ENCODE measurements at regions not wholly inside any gene's neighbourhood (a gene's known extent, or its start where the extent isn't known, plus 50 kb on each side); places are given as distances from the start of the nearest gene placed in this dataset.

DNA sequence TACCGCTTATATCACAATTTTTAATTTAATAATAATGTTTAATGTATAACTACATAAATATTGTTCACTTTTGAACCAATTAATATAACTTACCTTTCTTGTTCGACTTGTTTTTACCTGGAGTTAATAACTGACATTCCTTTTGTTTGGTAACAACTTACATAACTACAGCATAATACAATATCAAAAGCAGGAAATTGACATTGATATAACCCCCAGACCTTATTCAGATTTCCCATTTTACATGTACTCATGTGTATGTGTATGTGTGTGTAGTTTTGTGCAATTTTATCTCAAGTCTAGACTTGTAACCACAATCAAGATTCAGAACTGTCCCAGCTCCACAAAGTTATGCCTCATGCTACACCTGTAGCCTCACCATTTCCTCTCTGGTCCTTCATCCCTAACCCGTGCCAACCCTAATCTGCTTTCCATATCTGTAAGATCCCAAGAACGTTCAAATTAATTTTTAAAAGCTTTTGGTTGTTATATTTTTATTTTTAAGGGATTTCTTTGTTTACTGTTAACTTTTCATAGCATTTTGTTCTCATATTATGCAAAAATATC is 190.6 kb downstream of the MANEA start:
- Histone ChIP-seq H3K9me3 (no peaks in the 10 kb centered on the region), H3K4me1 (ENCODE audit: control insufficient read depth in 1 of 2, low read depth in 2 of 2) (no peaks in the 10 kb centered on the region), H3K27ac (no peak overlapping the region), H3K4me3 (no peak overlapping the region), H3K36me3 (no peaks in the 10 kb centered on the region), H3K27me3 (replicated peaks; ENCODE audit: insufficient read depth) (no peaks in the 10 kb centered on the region)
- TF ChIP-seq CTCF (IDR thresholded peaks at IDR 0.05), result no peak
- ATAC-seq (ENCODE audit: insufficient number of reproducible peaks, low FRiP score, low read depth) (no peak), DNase-seq (ENCODE audit: low spot score) (no peak)

DNA sequence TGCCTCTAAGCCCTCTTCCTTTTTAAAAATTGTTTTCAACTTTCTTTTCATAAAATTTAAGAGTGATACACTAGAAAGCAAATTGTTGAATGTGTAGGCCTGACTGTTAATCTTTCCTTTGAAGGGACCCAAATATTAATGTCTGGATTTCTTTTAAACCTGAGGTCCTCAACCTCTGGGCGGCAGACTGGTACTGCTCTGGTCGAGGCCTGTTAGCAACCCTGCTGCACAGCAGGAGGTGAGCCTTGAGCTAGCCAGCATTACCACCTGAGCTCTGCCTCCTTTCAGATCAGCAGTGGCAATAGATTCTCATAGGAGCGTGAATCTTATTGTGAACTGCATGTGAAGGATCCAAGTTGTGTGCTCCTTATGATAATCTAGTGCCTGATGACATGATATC is 191.2 kb downstream of the MANEA start:
- no peaks in the 10 kb centered on the region for H3K27me3 ChIP-seq (replicated peaks; ENCODE audit: insufficient read depth)
- no peak overlapping the region for H3K4me3 ChIP-seq
- TF ChIP-seq CTCF (IDR thresholded peaks at IDR 0.05), result no peak
- ATAC-seq (ENCODE audit: insufficient number of reproducible peaks, low FRiP score, low read depth) (peak; percentile 28), DNase-seq (ENCODE audit: low spot score) (no peak)
- no peak overlapping the region for H3K27ac ChIP-seq
- H3K4me1 ChIP-seq (ENCODE audit: control insufficient read depth in 1 of 2, low read depth in 2 of 2), result no peaks in the 10 kb centered on the region
- H3K36me3 ChIP-seq, result no peaks in the 10 kb centered on the region
- H3K9me3 ChIP-seq, result no peaks in the 10 kb centered on the region

GRCh38 chr6:95777338-95777737 is 200.0 kb downstream of the MANEA start:
- TF ChIP-seq CTCF (IDR thresholded peaks at IDR 0.05), result no peak
- Histone ChIP-seq H3K27ac (no peak overlapping the region), H3K4me3 (no peak overlapping the region), H3K4me1 (ENCODE audit: control insufficient read depth in 1 of 2, low read depth in 2 of 2) (no peaks in the 10 kb centered on the region), H3K9me3 (no peaks in the 10 kb centered on the region), H3K36me3 (no peaks in the 10 kb centered on the region), H3K27me3 (replicated peaks; ENCODE audit: insufficient read depth) (no peaks in the 10 kb centered on the region)
- ATAC-seq (ENCODE audit: insufficient number of reproducible peaks, low FRiP score, low read depth) (no peak), DNase-seq (ENCODE audit: low spot score) (no peak)

DNA sequence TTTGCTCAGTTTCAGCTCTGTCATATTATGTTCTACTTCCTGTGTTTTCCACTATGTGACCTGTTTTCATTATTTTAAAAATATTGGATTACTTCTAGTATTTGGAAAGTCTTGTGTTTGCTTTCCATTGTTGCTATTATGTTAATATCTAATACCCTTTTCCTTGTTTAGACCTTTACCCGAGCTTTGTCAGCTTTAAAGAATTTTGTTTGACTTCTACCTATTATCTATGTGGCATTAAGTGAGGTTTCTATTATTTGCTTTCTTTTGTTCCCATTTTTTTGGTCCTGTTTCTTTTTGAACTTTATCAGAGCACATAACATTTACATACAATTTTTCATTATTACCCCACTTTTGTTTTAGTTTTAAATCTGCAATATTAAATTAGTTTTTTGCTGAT is 202.7 kb downstream of the MANEA start:
- ATAC-seq (ENCODE audit: insufficient number of reproducible peaks, low FRiP score, low read depth), result no peak
- Histone ChIP-seq H3K9me3 (no peaks in the 10 kb centered on the region), H3K4me3 (no peak overlapping the region), H3K4me1 (ENCODE audit: control insufficient read depth in 1 of 2, low read depth in 2 of 2) (no peaks in the 10 kb centered on the region), H3K27me3 (replicated peaks; ENCODE audit: insufficient read depth) (no peaks in the 10 kb centered on the region), H3K27ac (no peak overlapping the region), H3K36me3 (no peaks in the 10 kb centered on the region)
- DNase-seq (ENCODE audit: low spot score), result no peak
- TF ChIP-seq CTCF (IDR thresholded peaks at IDR 0.05), result no peak

DNA sequence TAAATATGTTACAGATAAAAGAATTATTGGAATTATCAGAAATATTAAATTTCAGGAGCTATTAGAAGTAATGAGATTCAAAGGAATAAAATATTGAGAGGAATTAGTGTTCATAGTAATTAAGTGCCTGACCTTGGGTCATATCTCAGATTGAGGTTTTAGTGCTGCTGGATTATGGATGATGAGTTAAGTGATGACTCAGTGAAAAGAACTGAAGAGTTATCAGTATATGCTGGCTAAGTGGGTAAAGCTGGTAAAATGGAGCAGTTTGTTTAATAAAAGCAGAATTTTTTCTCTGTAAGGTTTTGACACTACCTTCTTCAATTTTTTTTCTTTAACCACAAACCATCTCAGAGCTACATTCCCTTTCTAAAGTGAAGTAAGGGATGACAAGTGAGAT is 206.7 kb downstream of the MANEA start:
- no peak for TF ChIP-seq CTCF (IDR thresholded peaks at IDR 0.05)
- H3K27ac ChIP-seq, result no peak overlapping the region
- ATAC-seq (ENCODE audit: insufficient number of reproducible peaks, low FRiP score, low read depth) (no peak), DNase-seq (ENCODE audit: low spot score) (no peak)
- no peaks in the 10 kb centered on the region for H3K4me1 ChIP-seq (ENCODE audit: control insufficient read depth in 1 of 2, low read depth in 2 of 2)
- H3K9me3 ChIP-seq, result no peaks in the 10 kb centered on the region
- H3K4me3 ChIP-seq, result no peak overlapping the region
- no peaks in the 10 kb centered on the region for H3K36me3 ChIP-seq
- no peaks in the 10 kb centered on the region for H3K27me3 ChIP-seq (replicated peaks; ENCODE audit: insufficient read depth)

Measured in thoracic aorta (tissue), 2 donors.